Limb (tissue), 2 donors: ENCODE measurements at regions not wholly inside any gene's neighbourhood (a gene's known extent, or its start where the extent isn't known, plus 50 kb on each side); places are given as distances from the start of the nearest gene placed in this dataset.

Experiments
- DNase-seq, 2 donors: peaks; one replicate each; pipeline ENCODE4 v3.0.0-alpha.2; 2016; ENCODE audit errors: extremely low spot score in 2 of 2

DNA sequence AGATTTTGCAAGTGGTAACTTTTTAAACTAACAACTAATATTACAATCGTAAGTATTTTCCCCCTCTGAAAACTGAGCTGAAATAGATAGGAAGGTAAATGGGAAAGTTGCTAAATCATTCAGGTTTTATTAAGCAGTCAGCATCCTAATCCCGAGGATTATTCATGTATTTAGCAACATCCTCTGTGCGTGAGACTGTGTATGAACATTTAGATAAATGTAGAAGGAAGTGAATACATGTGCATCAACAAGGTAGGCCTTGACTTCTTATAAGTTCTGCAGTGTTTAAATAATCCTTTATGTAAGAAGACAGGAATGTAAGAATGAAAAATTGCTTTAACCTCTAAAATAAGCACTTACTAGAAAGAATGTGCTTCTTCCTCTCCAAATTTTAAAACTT, 745.9 kb upstream of the TENM4 start:
- no peak for DNase-seq

DNA sequence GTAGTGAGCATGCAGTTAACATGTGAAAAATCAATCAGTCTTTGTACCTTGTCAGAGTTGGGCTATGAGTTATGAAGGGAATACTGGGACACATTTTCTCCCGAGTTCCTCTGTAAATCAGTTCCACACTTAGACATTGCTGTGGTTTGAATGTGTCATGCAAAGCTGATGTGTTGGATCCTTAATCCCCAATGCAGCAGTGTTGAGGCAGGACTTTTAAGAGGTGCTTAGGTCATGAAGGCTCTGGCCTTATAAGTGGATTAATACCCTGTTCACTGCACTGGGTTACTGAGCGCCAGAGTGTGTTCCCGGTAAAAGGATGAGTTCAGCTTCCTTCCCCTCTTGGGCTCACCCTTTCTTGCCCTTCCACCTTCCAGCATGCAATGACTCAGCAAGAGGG, 742.1 kb upstream of the TENM4 start:
- DNase-seq: no peak

DNA sequence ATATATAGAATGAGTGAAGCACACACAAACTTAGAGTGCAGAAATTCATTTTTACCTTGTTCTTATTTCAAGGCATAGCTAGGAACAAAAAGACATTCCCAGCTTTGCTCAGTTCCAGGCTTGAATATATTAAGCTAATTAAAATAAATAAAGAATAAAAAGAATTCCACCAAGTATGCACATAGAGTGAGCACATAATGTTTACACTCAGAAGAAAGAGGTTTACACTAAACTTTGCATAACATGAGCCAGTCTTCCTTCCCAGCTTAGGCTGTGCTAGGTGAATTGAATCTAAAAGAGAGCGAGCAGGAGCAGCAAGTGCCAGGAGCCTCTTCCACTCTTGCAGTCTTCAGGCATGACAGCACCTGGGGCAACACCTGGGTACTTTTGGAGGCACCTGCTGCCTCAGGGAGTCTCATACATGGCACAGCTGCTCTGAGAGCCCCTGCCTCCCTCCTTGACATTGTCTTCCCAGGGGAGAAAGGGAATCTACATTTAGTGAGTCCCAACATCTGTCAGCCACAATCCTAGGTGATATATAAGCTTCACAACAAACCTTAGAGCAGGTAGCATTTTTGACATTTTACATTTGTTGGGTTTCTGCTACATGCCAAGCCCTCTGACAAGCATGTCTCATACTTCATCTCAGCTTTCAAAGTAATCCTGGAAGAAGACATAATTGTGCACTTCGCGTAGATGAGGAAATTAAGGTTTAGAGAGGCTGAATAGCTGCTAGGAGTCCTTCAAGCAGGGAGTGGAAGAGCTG, 732.7 kb upstream of the TENM4 start:
- no peak for DNase-seq

DNA sequence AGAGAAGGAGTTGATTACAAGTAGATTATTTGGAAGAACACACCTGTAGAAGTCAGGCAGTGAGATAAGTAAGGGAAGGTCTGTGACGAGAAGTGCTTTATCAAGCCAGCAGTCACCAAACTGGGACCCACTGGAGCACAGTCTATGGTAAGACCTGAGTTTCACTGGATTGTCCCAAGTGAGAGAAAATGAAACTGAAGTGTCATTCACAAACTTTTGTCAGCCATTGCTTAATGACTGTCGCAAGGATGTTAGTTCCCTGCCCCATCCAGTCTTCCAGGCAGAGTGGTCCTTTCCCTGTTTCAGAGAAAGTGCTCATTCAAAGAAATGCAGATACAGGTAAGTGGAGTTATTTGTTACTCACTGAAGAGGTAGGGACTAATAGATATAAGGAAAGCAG, 728.0 kb upstream of the TENM4 start:
- no peak for DNase-seq

DNA sequence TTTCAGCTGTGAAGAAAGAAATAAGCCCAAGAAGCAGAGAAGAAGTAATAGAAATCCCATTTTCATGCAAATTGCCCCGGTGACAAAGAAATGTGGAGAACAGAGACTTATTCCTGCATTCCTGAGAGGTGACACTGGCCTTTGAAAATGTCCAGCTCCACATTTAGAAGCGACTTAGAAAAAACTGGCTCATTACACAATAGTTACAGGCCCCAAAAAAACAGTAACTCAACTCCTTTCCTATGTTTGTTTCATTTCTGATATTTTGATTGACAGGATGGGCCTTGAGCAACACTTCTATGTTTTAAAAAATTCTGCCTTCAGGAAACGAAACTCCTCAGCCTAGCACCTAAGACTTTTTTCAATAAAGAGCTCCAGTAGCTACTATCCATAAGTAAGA, 726.9 kb upstream of the TENM4 start:
- no peak for DNase-seq

DNA sequence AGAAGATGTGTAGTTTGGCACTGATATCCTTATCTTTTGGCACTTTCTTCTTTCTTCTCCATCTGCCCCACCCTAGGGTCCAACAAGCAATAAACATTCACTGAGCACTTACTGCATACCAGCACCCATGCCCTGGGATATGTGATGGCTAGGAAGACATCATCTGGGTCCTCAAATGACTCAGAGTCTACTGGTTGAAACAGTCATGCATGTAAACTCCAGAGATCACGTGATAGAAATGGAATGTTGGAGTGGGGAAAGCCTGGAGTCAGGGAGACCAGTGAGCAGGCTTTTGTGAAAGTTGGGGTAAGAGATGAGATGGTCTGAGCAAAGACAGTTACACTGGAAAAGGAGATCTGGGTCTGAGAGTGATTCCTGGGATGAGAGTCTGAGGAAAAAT, 724.9 kb upstream of the TENM4 start:
- no peak for DNase-seq

DNA sequence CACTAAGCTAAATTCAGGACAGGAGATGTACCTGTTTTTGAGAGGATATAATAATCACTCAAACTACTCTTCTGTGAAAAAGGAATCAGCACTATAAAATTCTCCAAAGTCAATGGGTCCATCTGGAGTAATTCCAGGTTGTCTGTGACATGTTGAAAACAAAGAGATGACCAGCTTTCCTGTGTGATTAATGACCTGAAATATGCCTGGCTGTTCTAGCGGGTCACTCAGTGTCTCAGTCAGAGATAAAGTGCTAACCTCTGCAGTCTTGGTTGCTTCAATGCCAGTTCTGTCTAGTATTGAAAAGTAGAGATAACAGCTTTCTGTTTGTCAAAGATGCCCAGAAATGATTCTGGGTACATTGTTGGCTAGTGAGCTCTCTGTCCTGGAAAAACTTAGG, 722.6 kb upstream of the TENM4 start:
- no peak for DNase-seq

DNA sequence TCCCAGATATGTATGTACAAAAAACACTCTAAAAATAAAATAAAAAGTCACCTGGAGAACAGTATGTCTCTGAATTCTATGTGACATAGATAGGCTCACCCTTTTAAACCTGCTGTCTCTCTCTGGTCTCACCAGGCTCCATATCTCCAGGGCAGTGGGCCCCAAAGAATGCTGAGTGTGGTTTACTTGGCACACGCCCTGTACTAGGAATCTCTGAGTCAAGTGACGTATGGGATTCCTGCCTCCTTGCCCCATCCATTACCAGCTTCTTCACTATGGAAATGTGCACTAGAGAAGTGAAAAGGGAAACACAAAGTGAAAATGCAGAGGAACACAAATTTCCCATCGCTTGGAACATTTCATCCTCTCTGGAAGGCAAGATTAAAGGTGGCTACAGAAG, 722.2 kb upstream of the TENM4 start:
- no peak for DNase-seq

DNA sequence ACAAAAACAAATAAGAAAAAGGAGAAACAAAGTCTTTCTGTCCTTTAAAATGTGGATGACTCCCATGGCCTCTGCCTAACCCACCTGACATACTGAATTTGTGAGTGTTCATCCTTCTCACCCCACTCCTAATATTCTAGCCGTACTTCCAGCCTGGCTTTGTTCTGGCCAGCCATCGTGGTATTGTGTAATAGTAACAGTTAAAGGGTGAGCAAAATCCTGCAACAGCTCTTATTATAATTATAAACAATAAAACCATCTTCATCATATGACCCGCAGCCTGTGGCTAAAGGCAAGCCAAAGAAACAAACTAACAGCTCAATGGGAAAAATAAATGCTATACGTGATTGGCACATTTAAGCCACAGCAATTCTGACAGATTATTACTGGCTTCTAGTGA, 721.6 kb upstream of the TENM4 start:
- no peak for DNase-seq

DNA sequence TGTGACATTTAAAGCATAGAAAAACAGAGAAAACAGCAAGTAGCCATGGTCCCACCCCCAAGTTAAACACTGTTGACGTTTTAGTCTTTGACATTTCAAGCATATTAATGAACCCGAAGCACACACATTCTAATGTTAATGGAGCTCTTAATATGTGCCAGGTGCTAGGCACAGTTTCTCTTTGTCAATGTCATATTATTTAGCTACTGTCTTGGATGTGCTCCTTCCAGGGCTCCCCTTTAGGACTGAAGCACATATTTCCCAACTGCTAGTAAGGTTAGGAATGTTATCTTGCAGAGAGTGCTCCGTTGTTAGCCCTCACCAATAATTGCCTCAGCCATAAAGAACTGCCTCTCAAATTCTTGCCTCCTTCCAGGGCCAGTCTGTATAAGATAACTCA, 716.6 kb upstream of the TENM4 start:
- no peak for DNase-seq

DNA sequence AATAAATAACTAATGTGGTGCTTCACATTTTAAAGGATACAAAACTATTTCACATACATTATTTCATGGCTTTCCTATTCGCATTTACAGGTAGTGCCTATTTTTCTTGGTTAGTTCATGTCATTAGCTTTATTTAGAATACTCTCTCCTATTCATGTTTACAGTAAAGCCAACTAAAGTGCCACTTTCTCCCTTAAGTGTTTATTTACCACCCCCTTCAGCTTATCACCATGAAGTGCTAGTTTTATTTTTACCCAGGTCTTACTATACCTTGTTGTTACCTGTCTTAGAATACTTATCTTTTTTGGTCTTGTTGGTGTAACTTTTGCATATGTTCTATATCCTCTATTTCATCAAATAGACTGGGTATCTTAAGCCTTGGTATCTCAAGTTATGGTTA, 715.2 kb upstream of the TENM4 start:
- DNase-seq: no peak

DNA sequence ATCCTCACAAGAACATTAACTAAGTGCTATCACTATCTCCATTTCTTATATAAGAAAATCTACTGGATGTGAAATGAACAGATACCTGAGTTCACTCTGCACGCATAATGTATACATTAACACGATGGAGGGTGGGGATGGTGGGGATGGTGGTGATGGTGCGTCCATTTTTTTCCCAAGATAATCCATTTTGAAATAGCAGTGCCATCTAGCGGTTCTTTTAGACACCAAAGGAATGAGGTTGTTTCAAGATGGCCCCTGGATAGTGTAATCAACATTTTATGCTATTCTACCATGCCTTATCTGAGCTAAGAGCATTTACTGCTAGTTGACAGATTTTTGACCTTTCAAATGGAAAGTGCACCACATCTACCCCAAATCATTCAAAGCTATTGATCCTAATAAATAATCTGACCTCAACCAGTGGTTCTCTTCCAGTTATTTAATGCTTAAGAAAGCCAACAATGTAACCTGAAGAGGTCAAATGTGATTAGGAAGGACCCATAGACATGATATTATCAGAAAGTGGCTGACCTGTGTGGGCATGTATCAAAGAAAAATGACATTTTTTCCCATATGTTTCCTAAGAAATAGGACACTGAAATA, 714.7 kb upstream of the TENM4 start:
- DNase-seq: peak in 1 of 2 donors; percentile 7

DNA sequence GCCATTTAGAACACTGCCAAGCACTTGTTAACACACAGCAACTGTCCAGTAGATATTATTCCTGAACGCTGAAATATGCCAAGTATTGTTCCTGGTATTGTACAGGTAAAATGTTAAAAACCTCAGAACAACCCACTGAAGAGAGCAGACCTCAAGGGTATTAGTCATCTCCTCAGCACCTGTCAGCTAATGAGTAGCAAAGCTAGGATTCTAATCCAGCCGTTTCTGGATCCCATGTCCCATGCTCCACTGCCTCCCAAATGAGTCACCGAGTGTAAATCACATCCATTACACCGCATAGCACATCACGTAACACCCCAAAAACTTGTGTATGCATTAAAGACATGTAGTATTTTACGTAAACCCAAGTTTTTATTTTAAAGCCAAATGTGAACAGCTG, 705.4 kb upstream of the TENM4 start:
- DNase-seq: no peak

DNA sequence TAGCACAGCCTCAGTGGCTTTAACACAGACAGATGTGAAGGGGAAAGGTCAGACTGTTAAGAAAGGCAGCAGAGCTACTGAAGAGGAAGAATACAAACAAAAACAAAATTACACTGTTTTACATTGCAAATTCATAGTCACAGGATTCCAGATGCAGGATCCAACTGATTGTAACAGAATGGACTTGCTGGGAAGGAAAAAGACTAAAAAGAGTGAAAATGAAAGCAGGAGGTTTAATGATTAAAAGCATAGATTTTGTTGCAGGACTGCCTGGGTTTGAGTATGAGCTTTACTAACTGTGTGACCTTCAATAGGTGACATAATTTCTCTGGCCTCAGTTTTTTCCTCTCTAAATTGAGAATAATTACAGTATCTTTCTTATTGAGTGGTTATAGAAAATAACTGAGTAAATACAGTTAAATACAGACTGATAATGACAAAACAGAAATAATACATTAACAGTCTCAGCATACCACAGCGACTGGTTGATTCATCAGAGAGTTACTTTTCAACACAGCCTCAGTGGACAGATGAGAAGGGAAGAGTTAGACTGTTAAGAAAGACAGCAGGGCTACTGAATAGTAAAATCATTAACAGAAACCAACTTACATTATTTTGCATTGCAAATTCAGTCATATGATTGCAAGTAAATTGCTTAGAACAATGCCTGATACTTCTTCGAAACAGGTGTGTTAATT, 704.2 kb upstream of the TENM4 start:
- no peak for DNase-seq

DNA sequence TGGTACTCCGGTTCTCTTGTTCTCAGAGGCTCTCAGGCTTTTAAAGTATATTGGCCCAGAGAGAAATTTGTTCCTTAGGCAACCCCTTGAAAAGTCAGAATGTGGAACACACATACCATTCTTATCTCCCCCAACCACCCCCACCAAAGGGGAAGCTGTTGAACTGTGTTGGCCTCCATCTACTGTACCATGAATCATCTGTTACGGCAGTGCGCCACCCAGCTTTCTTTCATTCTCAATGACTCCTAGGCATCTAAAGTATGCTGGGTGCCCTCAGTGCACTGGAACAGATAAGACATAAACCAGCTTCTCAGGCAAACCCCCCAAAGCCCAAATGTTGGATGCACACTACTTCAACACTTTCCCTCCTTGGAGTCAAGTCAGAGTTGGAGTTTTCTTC, 696.2 kb upstream of the TENM4 start:
- DNase-seq: no peak

DNA sequence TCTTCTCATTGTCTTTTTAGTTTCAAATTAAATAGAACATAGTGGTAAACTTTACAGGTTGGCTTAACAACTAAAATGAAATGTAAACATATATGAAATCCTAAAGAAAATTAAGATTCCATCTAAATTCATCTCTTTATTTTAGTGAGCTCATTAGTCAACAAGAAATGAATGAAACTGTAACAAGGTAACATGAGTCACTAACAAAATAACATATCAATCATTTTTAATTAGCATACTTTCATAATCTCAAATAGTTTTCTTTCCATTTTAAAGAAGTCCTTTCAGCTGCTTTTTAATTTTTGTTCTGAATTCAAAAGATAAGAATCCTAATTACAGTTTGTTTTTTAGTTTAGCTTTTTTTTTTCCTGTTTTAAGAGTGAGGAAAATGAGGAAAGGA, 688.6 kb upstream of the TENM4 start:
- DNase-seq: no peak

DNA sequence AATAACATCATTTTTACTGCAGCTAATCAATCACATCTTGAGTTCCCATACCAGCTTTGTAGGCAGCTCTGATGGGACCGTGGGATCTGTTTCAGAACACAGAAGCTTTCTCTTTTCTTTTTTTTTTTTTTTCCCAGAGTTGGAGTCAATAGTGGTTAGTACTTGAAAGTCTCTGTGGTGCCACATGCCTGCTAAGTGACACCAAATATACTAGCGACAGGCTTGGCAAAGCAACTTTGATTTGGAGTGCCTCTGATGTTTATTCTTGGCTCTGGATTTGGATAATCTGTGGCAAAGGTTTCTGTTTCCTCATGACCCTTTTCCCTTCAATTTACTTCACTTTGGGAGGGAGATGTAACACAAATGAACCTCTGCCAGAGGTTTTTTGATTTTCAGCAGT, 681.4 kb upstream of the TENM4 start:
- no peak for DNase-seq

DNA sequence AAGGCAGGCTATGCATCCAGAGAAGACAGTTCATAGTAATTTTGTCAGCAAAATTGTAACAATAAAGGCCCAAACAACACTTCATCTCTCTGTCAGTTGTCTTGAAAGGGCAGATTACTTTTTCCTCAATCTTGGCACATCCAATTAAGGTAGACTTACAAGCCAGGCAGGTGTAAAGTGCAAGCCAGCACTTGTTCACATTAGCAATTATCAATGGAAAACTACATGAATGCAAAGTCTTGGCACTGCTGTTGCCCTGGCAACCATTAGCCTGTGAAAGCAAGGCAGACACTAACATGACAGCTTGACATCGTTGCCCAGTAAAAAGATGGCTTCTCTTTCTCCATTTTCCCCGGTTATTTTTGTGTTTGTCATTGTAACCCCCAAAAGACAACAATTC, 677.2 kb upstream of the TENM4 start:
- DNase-seq: no peak

DNA sequence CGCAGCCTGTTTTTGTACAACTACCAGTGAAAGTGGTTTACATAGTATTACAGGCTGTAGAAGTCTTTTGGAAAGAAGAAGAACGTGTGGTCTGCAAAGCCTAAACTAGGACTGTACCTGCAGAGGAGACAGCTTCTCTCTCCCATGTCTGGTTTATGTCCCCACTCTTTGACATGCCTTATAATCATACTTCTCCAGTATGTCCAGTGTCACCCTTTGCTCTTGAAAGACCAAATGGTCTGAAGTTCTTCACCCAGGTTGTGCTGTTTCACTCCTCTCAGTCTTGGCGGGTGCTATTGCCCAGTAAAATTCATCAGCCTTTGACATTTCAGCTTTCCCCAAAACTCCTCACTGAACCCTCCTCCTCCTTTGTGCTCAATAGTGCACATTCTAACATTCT, 676.0 kb upstream of the TENM4 start:
- DNase-seq: no peak

DNA sequence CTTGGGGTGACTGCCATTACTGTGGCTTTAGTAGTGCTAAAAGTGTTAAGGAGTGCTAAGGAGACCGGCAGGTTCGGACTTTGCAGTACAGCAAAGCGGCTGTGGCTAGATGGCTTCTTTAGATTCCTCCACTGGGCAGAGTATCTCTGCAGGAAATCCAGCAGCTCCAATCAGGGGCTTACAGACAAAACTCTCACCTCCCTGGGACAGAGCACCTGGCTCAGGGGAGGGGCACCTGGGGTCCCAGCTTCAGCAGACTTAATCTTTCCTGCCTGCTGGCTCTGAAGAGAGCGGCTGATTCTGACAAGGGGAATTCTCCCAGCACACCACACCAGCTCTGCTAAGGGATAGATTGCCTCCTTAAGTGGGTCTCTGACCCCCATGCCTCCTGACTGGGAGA, 668.8 kb upstream of the TENM4 start:
- DNase-seq: no peak

DNA sequence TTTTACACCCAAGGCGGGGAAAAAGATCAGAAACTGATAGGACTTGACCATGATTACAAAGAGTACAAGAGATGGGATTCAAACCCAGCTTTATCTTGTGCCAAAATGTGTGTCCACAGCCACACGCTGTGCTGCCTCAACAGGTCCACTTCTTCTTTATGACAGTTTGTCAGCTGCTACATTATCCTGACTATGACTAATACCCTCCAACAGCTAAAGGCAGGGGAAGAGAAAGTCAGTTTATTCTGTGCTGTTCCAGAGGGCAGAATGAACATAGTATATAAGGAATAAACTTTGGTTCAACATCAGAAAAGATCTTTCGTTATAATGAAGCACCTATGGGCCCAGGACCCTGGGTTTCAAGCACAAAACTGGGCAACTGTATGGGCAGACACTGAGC, 668.2 kb upstream of the TENM4 start:
- DNase-seq: no peak

DNA sequence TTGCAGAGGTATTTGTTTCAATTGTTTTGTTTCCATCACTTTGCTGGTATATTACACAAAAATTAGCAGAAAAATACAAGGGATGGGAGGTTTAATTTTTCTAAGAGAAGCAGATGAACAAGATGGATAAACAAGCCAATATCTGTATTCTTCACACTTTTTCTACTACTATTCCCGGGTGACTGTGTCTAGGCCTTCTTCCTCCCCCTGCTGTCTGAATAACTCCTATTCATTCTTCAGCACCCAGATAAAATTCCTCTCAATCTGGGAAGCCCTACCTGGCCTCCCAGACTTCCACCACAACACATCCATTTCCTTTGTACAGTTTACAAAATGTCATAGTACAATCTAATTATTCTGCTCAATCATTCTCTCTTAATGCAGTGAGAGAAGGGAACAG, 666.6 kb upstream of the TENM4 start:
- DNase-seq: no peak

DNA sequence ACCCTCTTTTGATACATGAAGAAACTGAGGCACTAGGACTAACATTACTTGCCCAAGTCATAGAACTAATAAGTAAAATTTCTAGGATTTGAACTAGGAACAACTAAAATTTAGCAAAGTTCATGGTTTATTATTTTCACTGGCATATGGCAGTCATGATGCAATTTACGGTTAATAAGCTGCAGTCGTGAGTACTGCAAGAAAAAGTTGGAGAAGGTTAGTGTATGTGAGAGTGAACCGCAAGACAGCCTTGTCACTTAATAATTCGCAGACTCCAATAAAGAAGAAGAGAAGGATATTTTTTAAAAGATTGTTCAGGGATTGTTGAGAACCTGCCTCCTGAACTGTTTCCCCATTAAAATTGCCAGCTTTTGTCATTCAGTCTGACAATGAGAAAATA, 663.4 kb upstream of the TENM4 start:
- DNase-seq: no peak
